ENCODE measurements at regions not wholly inside any gene's neighbourhood (a gene's known extent, or its start where the extent isn't known, plus 50 kb on each side); places are given as distances from the start of the nearest gene placed in this dataset.
"Not testable (repeated sequence)": the region's sequence is repeated elsewhere in the genome, so short reads cannot be mapped to it uniquely, and the experiment has no call there.

DNA sequence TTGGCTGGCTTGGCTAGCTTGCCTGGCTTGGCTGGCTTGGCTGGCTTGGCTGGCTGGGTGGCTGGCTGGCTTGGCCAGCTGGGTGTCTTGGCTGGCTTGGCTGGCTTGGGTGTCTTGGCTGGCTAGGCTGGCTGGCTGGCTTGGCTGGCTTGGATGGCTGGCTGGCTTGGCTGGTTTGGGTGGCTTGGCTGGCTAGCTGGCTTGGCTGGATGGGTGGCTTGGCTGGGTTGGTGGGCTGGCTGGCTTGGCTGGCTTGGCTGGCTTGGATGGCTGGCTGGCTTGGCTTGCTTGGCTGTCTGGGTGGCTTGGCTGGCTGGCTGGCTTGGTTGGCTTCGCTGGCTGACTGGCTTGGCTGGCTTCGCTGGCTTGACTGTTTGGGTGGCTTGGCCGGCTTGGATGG, 440.3 kb downstream of the GOLGA6L6 start:
- TF ChIP-seq, protein P1, sequence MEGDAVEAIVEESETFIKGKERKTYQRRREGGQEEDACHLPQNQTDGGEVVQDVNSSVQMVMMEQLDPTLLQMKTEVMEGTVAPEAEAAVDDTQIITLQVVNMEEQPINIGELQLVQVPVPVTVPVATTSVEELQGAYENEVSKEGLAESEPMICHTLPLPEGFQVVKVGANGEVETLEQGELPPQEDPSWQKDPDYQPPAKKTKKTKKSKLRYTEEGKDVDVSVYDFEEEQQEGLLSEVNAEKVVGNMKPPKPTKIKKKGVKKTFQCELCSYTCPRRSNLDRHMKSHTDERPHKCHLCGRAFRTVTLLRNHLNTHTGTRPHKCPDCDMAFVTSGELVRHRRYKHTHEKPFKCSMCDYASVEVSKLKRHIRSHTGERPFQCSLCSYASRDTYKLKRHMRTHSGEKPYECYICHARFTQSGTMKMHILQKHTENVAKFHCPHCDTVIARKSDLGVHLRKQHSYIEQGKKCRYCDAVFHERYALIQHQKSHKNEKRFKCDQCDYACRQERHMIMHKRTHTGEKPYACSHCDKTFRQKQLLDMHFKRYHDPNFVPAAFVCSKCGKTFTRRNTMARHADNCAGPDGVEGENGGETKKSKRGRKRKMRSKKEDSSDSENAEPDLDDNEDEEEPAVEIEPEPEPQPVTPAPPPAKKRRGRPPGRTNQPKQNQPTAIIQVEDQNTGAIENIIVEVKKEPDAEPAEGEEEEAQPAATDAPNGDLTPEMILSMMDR (IDR thresholded peaks at IDR 0.05) = not testable (repeated sequence)
- not testable (repeated sequence) for TF ChIP-seq POLR2A (IDR thresholded peaks at IDR 0.05)
